ENCODE measurements at regions not wholly inside any gene's neighbourhood (a gene's known extent, or its start where the extent isn't known, plus 50 kb on each side); places are given as distances from the start of the nearest gene placed in this dataset.

DNA sequence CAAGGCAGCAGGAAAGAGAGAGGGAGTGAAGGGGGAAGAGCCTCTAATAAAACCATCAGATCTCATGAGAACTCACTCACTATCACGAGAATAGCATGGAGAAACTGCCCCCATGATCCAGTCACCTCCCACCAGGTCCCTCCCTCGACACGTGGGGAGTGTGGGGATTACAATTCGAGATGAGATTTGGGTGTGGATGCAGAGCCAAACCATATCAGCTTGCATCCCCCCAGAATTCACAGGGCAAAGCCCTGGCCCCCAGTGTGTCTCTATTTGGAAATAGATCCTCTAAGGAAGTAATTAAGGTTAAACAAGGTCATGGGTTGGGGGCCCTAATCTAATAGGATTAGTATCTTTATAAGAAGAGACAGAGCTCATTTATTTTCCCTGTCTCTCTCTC, 56.1 kb upstream of the TCL1A start:
- TF ChIP-seq, protein P1, sequence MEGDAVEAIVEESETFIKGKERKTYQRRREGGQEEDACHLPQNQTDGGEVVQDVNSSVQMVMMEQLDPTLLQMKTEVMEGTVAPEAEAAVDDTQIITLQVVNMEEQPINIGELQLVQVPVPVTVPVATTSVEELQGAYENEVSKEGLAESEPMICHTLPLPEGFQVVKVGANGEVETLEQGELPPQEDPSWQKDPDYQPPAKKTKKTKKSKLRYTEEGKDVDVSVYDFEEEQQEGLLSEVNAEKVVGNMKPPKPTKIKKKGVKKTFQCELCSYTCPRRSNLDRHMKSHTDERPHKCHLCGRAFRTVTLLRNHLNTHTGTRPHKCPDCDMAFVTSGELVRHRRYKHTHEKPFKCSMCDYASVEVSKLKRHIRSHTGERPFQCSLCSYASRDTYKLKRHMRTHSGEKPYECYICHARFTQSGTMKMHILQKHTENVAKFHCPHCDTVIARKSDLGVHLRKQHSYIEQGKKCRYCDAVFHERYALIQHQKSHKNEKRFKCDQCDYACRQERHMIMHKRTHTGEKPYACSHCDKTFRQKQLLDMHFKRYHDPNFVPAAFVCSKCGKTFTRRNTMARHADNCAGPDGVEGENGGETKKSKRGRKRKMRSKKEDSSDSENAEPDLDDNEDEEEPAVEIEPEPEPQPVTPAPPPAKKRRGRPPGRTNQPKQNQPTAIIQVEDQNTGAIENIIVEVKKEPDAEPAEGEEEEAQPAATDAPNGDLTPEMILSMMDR (IDR thresholded peaks at IDR 0.05) = no peak
- no peak for TF ChIP-seq EZH2 (IDR thresholded peaks at IDR 0.05; ENCODE audit: borderline replicate concordance, insufficient read depth, low read depth, low read length, poor library complexity, severe bottlenecking)
